Astrocyte (in vitro differentiated cells and primary cell): ENCODE measurements at regions not wholly inside any gene's neighbourhood (a gene's known extent, or its start where the extent isn't known, plus 50 kb on each side); places are given as distances from the start of the nearest gene placed in this dataset.

Experiments
- EZH2 ChIP-seq: IDR thresholded peaks from 2 replicates; pipeline ENCODE4 v1.6.1; 2012; ENCODE audit warnings: mild to moderate bottlenecking, low read length, inconsistent platforms; ENCODE audit not compliant: insufficient read depth
- TF ChIP-seq, protein P1 (sequence below): IDR thresholded peaks from 2 replicates; pipeline ENCODE4 v1.5.1; 2011; ENCODE audit warnings: low read depth, mild to moderate bottlenecking, inconsistent platforms, low read length, moderate library complexity; ENCODE audit not compliant: insufficient read depth

DNA sequence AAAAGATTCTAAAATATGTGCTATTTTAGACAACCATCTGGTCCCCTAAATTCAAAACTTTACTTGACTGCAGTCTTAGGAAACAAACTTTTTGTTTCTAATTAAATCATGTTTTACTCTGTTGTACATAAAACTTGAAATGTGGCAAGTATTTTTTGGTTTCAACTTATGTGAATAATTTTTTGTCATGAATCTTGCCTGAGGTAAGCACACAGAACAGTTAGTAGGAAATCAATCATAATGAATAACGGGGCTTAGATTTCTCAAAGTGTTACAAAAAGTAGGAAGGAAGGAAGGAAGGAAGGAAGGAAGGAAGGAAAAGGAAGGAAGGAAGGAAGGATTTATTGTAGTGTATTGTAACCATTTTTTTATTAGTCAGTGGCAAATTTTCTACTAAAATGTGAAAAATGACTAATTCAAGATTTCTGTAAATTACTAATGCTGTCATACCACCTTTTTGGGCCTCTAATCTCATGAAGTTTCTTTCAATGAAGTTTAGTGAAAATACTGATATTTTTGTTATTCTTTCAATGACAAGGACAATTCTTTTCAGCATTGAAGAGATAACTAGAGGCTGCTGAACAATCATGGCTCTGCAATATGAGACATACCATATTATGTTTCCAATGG, 1689.2 kb downstream of the OTOL1 start:
- no peak for TF ChIP-seq EZH2
- TF ChIP-seq, protein P1, sequence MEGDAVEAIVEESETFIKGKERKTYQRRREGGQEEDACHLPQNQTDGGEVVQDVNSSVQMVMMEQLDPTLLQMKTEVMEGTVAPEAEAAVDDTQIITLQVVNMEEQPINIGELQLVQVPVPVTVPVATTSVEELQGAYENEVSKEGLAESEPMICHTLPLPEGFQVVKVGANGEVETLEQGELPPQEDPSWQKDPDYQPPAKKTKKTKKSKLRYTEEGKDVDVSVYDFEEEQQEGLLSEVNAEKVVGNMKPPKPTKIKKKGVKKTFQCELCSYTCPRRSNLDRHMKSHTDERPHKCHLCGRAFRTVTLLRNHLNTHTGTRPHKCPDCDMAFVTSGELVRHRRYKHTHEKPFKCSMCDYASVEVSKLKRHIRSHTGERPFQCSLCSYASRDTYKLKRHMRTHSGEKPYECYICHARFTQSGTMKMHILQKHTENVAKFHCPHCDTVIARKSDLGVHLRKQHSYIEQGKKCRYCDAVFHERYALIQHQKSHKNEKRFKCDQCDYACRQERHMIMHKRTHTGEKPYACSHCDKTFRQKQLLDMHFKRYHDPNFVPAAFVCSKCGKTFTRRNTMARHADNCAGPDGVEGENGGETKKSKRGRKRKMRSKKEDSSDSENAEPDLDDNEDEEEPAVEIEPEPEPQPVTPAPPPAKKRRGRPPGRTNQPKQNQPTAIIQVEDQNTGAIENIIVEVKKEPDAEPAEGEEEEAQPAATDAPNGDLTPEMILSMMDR, result no peak
